Neuronal stem cell (in vitro differentiated cells): ENCODE measurements at regions not wholly inside any gene's neighbourhood (a gene's known extent, or its start where the extent isn't known, plus 50 kb on each side); places are given as distances from the start of the nearest gene placed in this dataset.

Source experiments
- DNase-seq: peaks from one replicate; pipeline ENCODE4 v3.0.0-alpha.2; 2013; ENCODE audit warnings: low spot score
- H2AFZ ChIP-seq: one replicate; pipeline ENCODE4 v1.6.1; 2013; ENCODE audit warnings: mild to moderate bottlenecking, low read length, inconsistent platforms
- H2AK5ac ChIP-seq: 2 replicates; pipeline ENCODE4 v1.6.1; 2013; ENCODE audit warnings: low read depth, mild to moderate bottlenecking, inconsistent platforms, low read length, moderate library complexity, mixed read lengths
- H2BK120ac ChIP-seq: 2 replicates; pipeline ENCODE4 v1.6.1; 2013; ENCODE audit warnings: low read depth, mild to moderate bottlenecking, inconsistent platforms, low read length, moderate library complexity, mixed read lengths
- H2BK12ac ChIP-seq: one replicate; pipeline ENCODE4 v1.6.1; 2013; ENCODE audit warnings: low read length, inconsistent platforms
- H2BK15ac ChIP-seq: 2 replicates; pipeline ENCODE4 v1.6.1; 2013; ENCODE audit warnings: mild to moderate bottlenecking, low read length, inconsistent platforms, mixed read lengths
- H2BK5ac ChIP-seq: one replicate; pipeline ENCODE4 v1.6.1; 2013; ENCODE audit warnings: inconsistent platforms, mild to moderate bottlenecking, low read length, moderate library complexity
- H3K14ac ChIP-seq: one replicate; pipeline ENCODE4 v1.6.1; 2013; ENCODE audit warnings: low read length, inconsistent platforms
- H3K18ac ChIP-seq: 2 replicates; pipeline ENCODE4 v1.6.1; 2013; ENCODE audit warnings: low read length, inconsistent platforms
- H3K23ac ChIP-seq: 2 replicates; pipeline ENCODE4 v1.6.1; 2013; ENCODE audit warnings: low read depth, mild to moderate bottlenecking, mixed read lengths, low read length, inconsistent platforms; ENCODE audit not compliant: poor library complexity
- H3K27ac ChIP-seq: replicated peaks from 3 replicates; pipeline ENCODE4 v1.5.1; 2013; ENCODE audit warnings: low read length, inconsistent platforms
- H3K27me3 ChIP-seq, 3 experiments: 2 replicates each; pipeline ENCODE4 v1.6.1; 2013; ENCODE audit warnings: low read length in 3 of 3, mild to moderate bottlenecking in 2 of 3, inconsistent platforms in 1 of 3, low read depth in 1 of 3, mixed read lengths in 1 of 3, moderate library complexity in 1 of 3; ENCODE audit not compliant: control insufficient read depth in 3 of 3, insufficient read depth in 3 of 3
- H3K36me3 ChIP-seq, 2 donors: replicated peaks in 1 of 2; 2 replicates each; pipeline ENCODE4 v1.6.1; 2013; ENCODE audit warnings: low read length in 2 of 2; ENCODE audit not compliant: control insufficient read depth in 2 of 2, insufficient read depth in 2 of 2
- H3K4ac ChIP-seq: 2 replicates; pipeline ENCODE4 v1.6.1; 2013; ENCODE audit warnings: inconsistent platforms, mild to moderate bottlenecking, low read length, moderate library complexity
- H3K4me1 ChIP-seq, 2 donors: 1 replicate in 1 of 2; 2 replicates in 1 of 2; pipeline ENCODE4 v1.6.1; 2013; ENCODE audit warnings: low read length in 2 of 2, low read depth in 1 of 2; ENCODE audit not compliant: control insufficient read depth in 2 of 2, insufficient read depth in 1 of 2
- H3K4me2 ChIP-seq: one replicate; pipeline ENCODE4 v1.6.1; 2013; ENCODE audit warnings: mild to moderate bottlenecking, low read length, inconsistent platforms; ENCODE audit not compliant: insufficient read depth, poor library complexity, severe bottlenecking
- H3K4me3 ChIP-seq, 2 donors: 2 replicates each; pipeline ENCODE4 v1.5.1; 2013; ENCODE audit warnings: low read length in 2 of 2, mild to moderate bottlenecking in 2 of 2, inconsistent platforms in 1 of 2, moderate library complexity in 1 of 2
- H3K79me1 ChIP-seq: one replicate; pipeline ENCODE4 v1.6.1; 2013; ENCODE audit warnings: low read depth, mild to moderate bottlenecking, inconsistent platforms, low read length, moderate library complexity
- H3K9ac ChIP-seq: one replicate; pipeline ENCODE4 v1.6.1; 2013; ENCODE audit warnings: mild to moderate bottlenecking, low read depth, low read length, inconsistent platforms; ENCODE audit not compliant: poor library complexity
- H3K9me3 ChIP-seq, 2 donors: replicated peaks in 1 of 2; 2 replicates each; pipeline versions ENCODE3 to v1.6.1; 2013; ENCODE audit warnings: low read length in 2 of 2, mild to moderate bottlenecking in 2 of 2, inconsistent platforms in 1 of 2, low read depth in 1 of 2, mixed read lengths in 1 of 2, moderate library complexity in 1 of 2; ENCODE audit not compliant: control insufficient read depth in 2 of 2, insufficient read depth in 1 of 2
- H4K8ac ChIP-seq: one replicate; pipeline ENCODE4 v1.6.1; 2013; ENCODE audit warnings: low read depth, mild to moderate bottlenecking, inconsistent platforms, low read length, moderate library complexity
- H4K91ac ChIP-seq: one replicate; pipeline ENCODE4 v1.6.1; 2013; ENCODE audit warnings: low read length, low read depth, mild to moderate bottlenecking, inconsistent platforms; ENCODE audit not compliant: poor library complexity
- WGBS, 2 donors: extraction: QIAGEN DNeasy Blood & Tissue Kit; methylation state at CpG; one replicate each; pipeline ENCODE4 v1.1.7; 2013; ENCODE audit warnings: missing lambda C conversion rate in 2 of 2, mixed read lengths in 1 of 2; ENCODE audit not compliant: insufficient read length in 2 of 2, insufficient replicate concordance in 1 of 2; ENCODE audit errors: extremely low coverage in 2 of 2; 5-methylcytosine and 5-hydroxymethylcytosine counted together

GRCh38 chr3:164030194-164030593, 1048.1 kb downstream of the SI start:
- H3K4ac ChIP-seq: no peak overlapping the region
- H3K4me2 ChIP-seq: no peak overlapping the region
- no peak overlapping the region for H3K14ac ChIP-seq
- no peak overlapping the region for H4K91ac ChIP-seq
- no peak overlapping the region for H3K23ac ChIP-seq
- no peak overlapping the region for H3K9ac ChIP-seq
- H2BK12ac ChIP-seq: no peak overlapping the region
- no peaks in the 10 kb centered on the region for H3K9me3 ChIP-seq
- no peak for DNase-seq
- H3K27me3 ChIP-seq: no peaks in the 10 kb centered on the region
- no peak overlapping the region for H2AFZ ChIP-seq
- H3K18ac ChIP-seq: no peak overlapping the region
- H2BK5ac ChIP-seq: no peak overlapping the region
- no peak overlapping the region for H3K27ac ChIP-seq
- H4K8ac ChIP-seq: no peak overlapping the region
- no peaks in the 10 kb centered on the region for H3K36me3 ChIP-seq
- no peak overlapping the region for H2BK15ac ChIP-seq
- no peak overlapping the region for H2BK120ac ChIP-seq
- no CpG with 5 or more reads among the region's 4 CpGs for WGBS, 2 donors
- H2AK5ac ChIP-seq: no peak overlapping the region
- H3K79me1 ChIP-seq: peaks cover 3% of the 10 kb centered on the region
- no peaks in the 10 kb centered on the region for H3K4me1 ChIP-seq
- no peak overlapping the region for H3K4me3 ChIP-seq

GRCh38 chr3:164024786-164025185, 1053.5 kb downstream of the SI start:
- Histone ChIP-seq H2BK15ac (no peak overlapping the region), H3K79me1 (peaks cover 3% of the 10 kb centered on the region), H3K4me3 (no peak overlapping the region), H3K36me3 (no peaks in the 10 kb centered on the region), H3K27me3 (no peaks in the 10 kb centered on the region), H3K23ac (no peak overlapping the region), H3K4ac (no peak overlapping the region), H3K4me2 (no peak overlapping the region), H3K9me3 (no peaks in the 10 kb centered on the region), H2AK5ac (no peak overlapping the region), H3K18ac (no peak overlapping the region), H3K27ac (no peak overlapping the region), H3K9ac (no peak overlapping the region), H4K91ac (no peak overlapping the region), H2BK12ac (no peak overlapping the region), H2BK120ac (no peak overlapping the region), H2AFZ (no peak overlapping the region), H3K4me1 (no peaks in the 10 kb centered on the region), H4K8ac (no peak overlapping the region), H3K14ac (no peak overlapping the region), H2BK5ac (no peak overlapping the region)
- no CpG with 5 or more reads among the region's 10 CpGs for WGBS, 2 donors
- DNase-seq: no peak

GRCh38 chr3:164023480-164023879, 1054.8 kb downstream of the SI start:
- no peaks in the 10 kb centered on the region for H3K36me3 ChIP-seq
- H3K27ac ChIP-seq: no peak overlapping the region
- no peak overlapping the region for H2AFZ ChIP-seq
- no peak overlapping the region for H3K4ac ChIP-seq
- WGBS, 2 donors: no CpG with 5 or more reads among the region's 4 CpGs
- H3K4me2 ChIP-seq: no peak overlapping the region
- H3K9me3 ChIP-seq: no peaks in the 10 kb centered on the region
- H3K79me1 ChIP-seq: peaks cover 3% of the 10 kb centered on the region
- H3K23ac ChIP-seq: no peak overlapping the region
- no peak overlapping the region for H3K9ac ChIP-seq
- no peak overlapping the region for H2AK5ac ChIP-seq
- H2BK120ac ChIP-seq: no peak overlapping the region
- no peak overlapping the region for H2BK12ac ChIP-seq
- H3K4me3 ChIP-seq: no peak overlapping the region
- no peak overlapping the region for H4K91ac ChIP-seq
- no peak overlapping the region for H3K18ac ChIP-seq
- H3K4me1 ChIP-seq: no peaks in the 10 kb centered on the region
- H2BK15ac ChIP-seq: no peak overlapping the region
- no peak overlapping the region for H4K8ac ChIP-seq
- no peak overlapping the region for H2BK5ac ChIP-seq
- H3K27me3 ChIP-seq: no peaks in the 10 kb centered on the region
- DNase-seq: no peak
- H3K14ac ChIP-seq: no peak overlapping the region

- H4K91ac ChIP-seq: no peak overlapping the region
- H3K9ac ChIP-seq: no peak overlapping the region
- no peak overlapping the region for H3K23ac ChIP-seq
- H3K27me3 ChIP-seq: no peaks in the 10 kb centered on the region
- no peaks in the 10 kb centered on the region for H3K36me3 ChIP-seq
- H2BK15ac ChIP-seq: no peak overlapping the region
- no peak overlapping the region for H2AFZ ChIP-seq
- no peaks in the 10 kb centered on the region for H3K4me1 ChIP-seq
- H3K79me1 ChIP-seq: no peaks in the 10 kb centered on the region
- H3K4me3 ChIP-seq: no peak overlapping the region
- H2AK5ac ChIP-seq: no peak overlapping the region
- H3K4me2 ChIP-seq: no peak overlapping the region
- no peaks in the 10 kb centered on the region for H3K9me3 ChIP-seq
- no peak for DNase-seq
- no peak overlapping the region for H2BK12ac ChIP-seq
- no peak overlapping the region for H3K27ac ChIP-seq
- no CpG with 5 or more reads among the region's 9 CpGs for WGBS, 2 donors
- H2BK5ac ChIP-seq: no peak overlapping the region
- no peak overlapping the region for H3K18ac ChIP-seq
- no peak overlapping the region for H4K8ac ChIP-seq
- H2BK120ac ChIP-seq: no peak overlapping the region
- no peak overlapping the region for H3K4ac ChIP-seq
- no peak overlapping the region for H3K14ac ChIP-seq
Measured at GRCh38 chr3:164018500-164018899, 1059.8 kb downstream of the SI start.
